Body of pancreas (tissue), 4 donors: ENCODE measurements at regions not wholly inside any gene's neighbourhood (a gene's known extent, or its start where the extent isn't known, plus 50 kb on each side); places are given as distances from the start of the nearest gene placed in this dataset.

ENCODE experiments used
- ATAC-seq: fragments of 150-250 bp; one replicate; pipeline ENCODE4 v1.9.1; 2016
- DNase-seq, 4 donors: peaks; one replicate each; pipeline ENCODE4 v3.0.0-alpha.2; 2019
- H3K27ac ChIP-seq, 4 donors: fragments of 200-600 bp; sonication (generic); 1 replicate in 3 of 4; 2 replicates in 1 of 4; pipeline versions ENCODE4 v1.5.1 to v1.6.1; 2016 to 2019; ENCODE audit warnings: mild to moderate bottlenecking in 1 of 4, mixed read lengths in 1 of 4, moderate library complexity in 1 of 4
- H3K27me3 ChIP-seq, 2 donors: fragments of 200-600 bp; sonication (generic); one replicate each; pipeline ENCODE4 v1.6.0; 2016; ENCODE audit warnings: mild to moderate bottlenecking in 1 of 2
- H3K36me3 ChIP-seq, 2 donors: fragments of 200-600 bp; sonication (generic); replicated peaks in 1 of 2; 2 replicates each; pipeline ENCODE4 v1.5.1; 2016; ENCODE audit warnings: low read depth in 2 of 2; ENCODE audit not compliant: insufficient read depth in 1 of 2
- H3K4me1 ChIP-seq: fragments of 200-600 bp; sonication (generic); one replicate; pipeline ENCODE4 v1.6.0; 2016
- H3K4me3 ChIP-seq, 2 donors: fragments of 200-600 bp; sonication (generic); 1 replicate in 1 of 2; 2 replicates in 1 of 2; pipeline ENCODE4 v1.5.1; 2016 to 2019
- H3K9me3 ChIP-seq, 3 donors: fragments of 200-600 bp; sonication (generic); 1 replicate in 2 of 3; 2 replicates in 1 of 3; pipeline ENCODE4 v1.5.1; 2016
- CTCF ChIP-seq, 7 experiments: fragments of 450-650 bp in 4 of 7; fragments of 200-600 bp in 3 of 7; sonication (generic) in 3 of 7; IDR thresholded peaks; one replicate each; pipeline ENCODE4 v1.5.1; 2016 to 2019; ENCODE audit warnings: antibody characterized with exemption in 7 of 7
- POLR2A ChIP-seq, 3 donors: fragments of 450-650 bp; IDR thresholded peaks; one replicate each; pipeline ENCODE4 v1.6.1; 2016; ENCODE audit warnings: antibody characterized with exemption in 3 of 3, mild to moderate bottlenecking in 2 of 3
- WGBS, 2 donors: methylation state at CpG; one replicate each; pipeline ENCODE4 v1.1.5; 2017; 5-methylcytosine and 5-hydroxymethylcytosine counted together
- intact Hi-C: fragments of 100-400 bp; cut with DNase I; formaldehyde crosslinking; loops from one replicate; pipeline ENCODE4 v1.15.1; 2023

GRCh38 chr1:232519186-232519585 is 110.7 kb downstream of the SIPA1L2 start:
- Histone ChIP-seq H3K27ac (no peak overlapping the region), H3K4me3 (no peak overlapping the region), H3K4me1 (no peaks in the 10 kb centered on the region), H3K27me3 (no peaks in the 10 kb centered on the region), H3K36me3 (no peaks in the 10 kb centered on the region), H3K9me3 (no peaks in the 10 kb centered on the region)
- DNase-seq, result no peak
- WGBS, 2 donors, result 87 to 91% methylated on average over 11 of the region's 11 CpGs
- no peak for ATAC-seq
- TF ChIP-seq POLR2A (IDR thresholded peaks at IDR 0.05), result no peak
- no peak for TF ChIP-seq CTCF (IDR thresholded peaks at IDR 0.05)
- intact Hi-C loops, result no loop called here

- Histone ChIP-seq H3K9me3 (no peaks in the 10 kb centered on the region), H3K4me3 (no peak overlapping the region), H3K27me3 (no peaks in the 10 kb centered on the region), H3K4me1 (no peaks in the 10 kb centered on the region), H3K27ac (no peak overlapping the region), H3K36me3 (no peaks in the 10 kb centered on the region)
- DNase-seq (no peak), ATAC-seq (no peak)
- 81 to 87% methylated on average over 5 of the region's 5 CpGs for WGBS, 2 donors
- intact Hi-C loops, result no loop called here
- TF ChIP-seq POLR2A (IDR thresholded peaks at IDR 0.05) (no peak), CTCF (IDR thresholded peaks at IDR 0.05) (no peak)
These were observed 111.6 kb downstream of the SIPA1L2 start for GRCh38 chr1:232518349-232518748.

GRCh38 chr1:232517204-232517603 is 112.7 kb downstream of the SIPA1L2 start:
- no peak overlapping the region for H3K27ac ChIP-seq

GRCh38 chr1:232515706-232516105 is 114.2 kb downstream of the SIPA1L2 start:
- 90 to 94% methylated on average over 1 of the region's 1 CpG for WGBS, 2 donors
- TF ChIP-seq POLR2A (IDR thresholded peaks at IDR 0.05) (no peak), CTCF (IDR thresholded peaks at IDR 0.05) (no peak)
- DNase-seq (no peak), ATAC-seq (no peak)
- Histone ChIP-seq H3K4me3 (no peak overlapping the region), H3K27me3 (no peaks in the 10 kb centered on the region), H3K27ac (no peak overlapping the region), H3K9me3 (no peaks in the 10 kb centered on the region), H3K36me3 (no peaks in the 10 kb centered on the region), H3K4me1 (no peaks in the 10 kb centered on the region)
- intact Hi-C loops, result no loop called here

More at GRCh38 chr1:232517204-232517603, 112.7 kb downstream of the SIPA1L2 start:
- Histone ChIP-seq H3K36me3 (no peaks in the 10 kb centered on the region), H3K27me3 (no peaks in the 10 kb centered on the region), H3K4me1 (no peaks in the 10 kb centered on the region), H3K4me3 (no peak overlapping the region), H3K9me3 (no peaks in the 10 kb centered on the region)
- ATAC-seq (no peak), DNase-seq (no peak)
- WGBS, 2 donors, result 86 to 94% methylated on average over 4 of the region's 4 CpGs
- TF ChIP-seq POLR2A (IDR thresholded peaks at IDR 0.05) (no peak), CTCF (IDR thresholded peaks at IDR 0.05) (no peak)
- intact Hi-C loops, result no loop called here

GRCh38 chr1:232512712-232513111 is 117.2 kb downstream of the SIPA1L2 start:
- Histone ChIP-seq H3K4me1 (no peaks in the 10 kb centered on the region), H3K9me3 (no peaks in the 10 kb centered on the region), H3K27ac (no peak overlapping the region), H3K36me3 (no peaks in the 10 kb centered on the region), H3K27me3 (no peaks in the 10 kb centered on the region), H3K4me3 (no peak overlapping the region)
- ATAC-seq (no peak), DNase-seq (no peak)
- TF ChIP-seq CTCF (IDR thresholded peaks at IDR 0.05), result no peak
- TF ChIP-seq POLR2A (IDR thresholded peaks at IDR 0.05), result no peak
- 79 to 80% methylated on average over 5 of the region's 5 CpGs for WGBS, 2 donors
- intact Hi-C loops, result no loop called here
